Trophoblast cell (in vitro differentiated cells and primary cell): ENCODE measurements at regions not wholly inside any gene's neighbourhood (a gene's known extent, or its start where the extent isn't known, plus 50 kb on each side); places are given as distances from the start of the nearest gene placed in this dataset.

ENCODE experiments used
- DNase-seq, 2 donors: peaks; one replicate each; pipeline ENCODE4 v3.0.0-alpha.2; 2016
- H2AFZ ChIP-seq: 2 replicates; pipeline ENCODE4 v1.6.1; 2013; ENCODE audit warnings: low read length, moderate library complexity, mild to moderate bottlenecking; ENCODE audit not compliant: insufficient read depth, poor library complexity
- H2AK5ac ChIP-seq: 2 replicates; pipeline ENCODE4 v1.6.1; 2013; ENCODE audit warnings: mild to moderate bottlenecking, low read length
- H2BK120ac ChIP-seq: 2 replicates; pipeline ENCODE4 v1.6.1; 2013; ENCODE audit warnings: low read length, mild to moderate bottlenecking, moderate library complexity; ENCODE audit not compliant: insufficient read depth, poor library complexity
- H2BK12ac ChIP-seq: 2 replicates; pipeline ENCODE4 v1.6.1; 2013; ENCODE audit warnings: mild to moderate bottlenecking, low read length, moderate library complexity
- H2BK5ac ChIP-seq: 2 replicates; pipeline ENCODE4 v1.6.1; 2013; ENCODE audit warnings: low read length, low read depth, moderate library complexity, mild to moderate bottlenecking; ENCODE audit not compliant: poor library complexity
- H3K14ac ChIP-seq: 2 replicates; pipeline ENCODE4 v1.6.1; 2013; ENCODE audit warnings: mild to moderate bottlenecking, low read length
- H3K18ac ChIP-seq: 2 replicates; pipeline ENCODE4 v1.6.1; 2013; ENCODE audit warnings: mild to moderate bottlenecking, low read length
- H3K23ac ChIP-seq: 2 replicates; pipeline ENCODE4 v1.6.1; 2013; ENCODE audit warnings: low read length
- H3K27ac ChIP-seq: 2 replicates; pipeline ENCODE4 v1.5.1; 2013; ENCODE audit warnings: low read depth, mild to moderate bottlenecking, inconsistent platforms, low read length, moderate library complexity
- H3K27me3 ChIP-seq: 2 replicates; pipeline ENCODE4 v1.6.1; 2013; ENCODE audit warnings: inconsistent platforms, mild to moderate bottlenecking, low read length, moderate library complexity; ENCODE audit not compliant: insufficient read depth
- H3K36me3 ChIP-seq, 2 experiments: 1 replicate in 1 of 2; 2 replicates in 1 of 2; pipeline ENCODE4 v1.6.1; 2013; ENCODE audit warnings: low read length in 2 of 2, mild to moderate bottlenecking in 2 of 2, moderate library complexity in 1 of 2; ENCODE audit not compliant: insufficient read depth in 2 of 2, control insufficient read depth in 1 of 2
- H3K4ac ChIP-seq: 2 replicates; pipeline ENCODE4 v1.6.1; 2013; ENCODE audit warnings: low read depth, mild to moderate bottlenecking, low read length, moderate library complexity
- H3K4me1 ChIP-seq, 2 experiments: 1 replicate in 1 of 2; 2 replicates in 1 of 2; pipeline ENCODE4 v1.6.1; 2013; ENCODE audit warnings: low read length in 2 of 2, mild to moderate bottlenecking in 2 of 2, moderate library complexity in 1 of 2; ENCODE audit not compliant: insufficient read depth in 2 of 2, control insufficient read depth in 1 of 2
- H3K4me2 ChIP-seq: 2 replicates; pipeline ENCODE4 v1.6.1; 2013; ENCODE audit warnings: inconsistent platforms, mild to moderate bottlenecking, low read length, moderate library complexity
- H3K4me3 ChIP-seq: 2 replicates; pipeline ENCODE4 v1.5.1; 2013; ENCODE audit warnings: mild to moderate bottlenecking, low read depth, low read length, inconsistent platforms
- H3K79me1 ChIP-seq: one replicate; pipeline ENCODE4 v1.6.1; 2013; ENCODE audit warnings: low read length
- H3K79me2 ChIP-seq: 2 replicates; pipeline ENCODE4 v1.6.1; 2013; ENCODE audit warnings: low read length, mild to moderate bottlenecking; ENCODE audit not compliant: control insufficient read depth, insufficient read depth, poor library complexity
- H3K9ac ChIP-seq: 2 replicates; pipeline ENCODE4 v1.6.1; 2013; ENCODE audit warnings: mild to moderate bottlenecking, low read length
- H3K9me3 ChIP-seq: 2 replicates; pipeline ENCODE4 v1.6.1; 2013; ENCODE audit warnings: low read depth, mild to moderate bottlenecking, control low read depth, inconsistent platforms, low read length; ENCODE audit not compliant: insufficient read depth
- H4K12ac ChIP-seq: 2 replicates; pipeline ENCODE4 v1.6.1; 2013; ENCODE audit warnings: low read depth, mild to moderate bottlenecking, low read length, moderate library complexity
- H4K8ac ChIP-seq: 2 replicates; pipeline ENCODE4 v1.6.1; 2013; ENCODE audit warnings: low read depth, mild to moderate bottlenecking, low read length, moderate library complexity
- H4K91ac ChIP-seq: one replicate; pipeline ENCODE4 v1.6.1; 2013; ENCODE audit warnings: low read depth, mild to moderate bottlenecking, low read length, moderate library complexity
- WGBS: extraction: QIAGEN DNeasy Blood & Tissue Kit; methylation state at CpG from one replicate; pipeline ENCODE4 v1.1.7; 2013; ENCODE audit warnings: missing lambda C conversion rate; ENCODE audit not compliant: insufficient read length, insufficient coverage; ENCODE audit errors: extremely low coverage; 5-methylcytosine and 5-hydroxymethylcytosine counted together

DNA sequence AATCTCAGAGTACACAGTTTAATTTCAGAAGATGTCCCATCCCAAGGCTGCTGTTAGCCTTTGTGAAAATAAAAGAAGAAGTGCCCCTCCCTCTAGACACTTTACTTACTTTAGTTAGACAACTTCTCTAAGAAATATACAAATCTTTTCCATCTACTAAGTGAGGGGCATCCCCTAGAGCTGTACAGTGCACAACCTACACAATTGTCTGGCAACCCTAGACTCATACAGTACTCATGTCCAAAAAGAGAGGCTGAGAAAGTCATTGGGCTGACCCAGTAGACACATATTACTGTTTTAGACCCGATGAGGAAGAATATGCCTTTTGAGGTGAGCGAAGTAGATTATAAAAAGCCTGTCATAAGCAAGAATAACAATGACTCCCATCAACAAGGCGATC, 297.6 kb downstream of the IDS start:
- H2AK5ac ChIP-seq = no peak overlapping the region
- H3K79me1 ChIP-seq = no peaks in the 10 kb centered on the region
- H3K4me1 ChIP-seq = no peaks in the 10 kb centered on the region

DNA sequence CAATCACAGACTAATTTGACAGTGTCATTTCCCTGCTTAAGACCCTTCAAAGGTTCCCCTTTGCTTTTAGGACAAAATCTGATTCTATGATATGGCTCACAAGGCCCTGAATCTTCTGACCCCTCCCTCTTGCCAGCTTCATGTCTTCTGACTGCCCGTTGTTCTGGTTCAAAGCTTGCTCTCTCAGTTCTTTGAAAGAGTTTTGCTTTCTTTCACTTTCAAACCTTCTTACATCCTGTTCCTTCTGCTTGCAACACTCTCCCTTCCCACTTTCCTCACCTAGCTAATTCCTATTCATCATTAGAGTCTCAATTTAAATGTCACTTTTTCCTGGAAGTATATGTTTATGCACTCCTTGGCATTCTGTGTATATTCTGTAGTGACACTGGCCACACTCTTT, 299.2 kb downstream of the IDS start:
- Histone ChIP-seq H3K79me2 (no peaks in the 10 kb centered on the region), H3K4ac (no peak overlapping the region), H3K23ac (no peak overlapping the region), H3K27me3 (no peaks in the 10 kb centered on the region), H3K4me1 (no peaks in the 10 kb centered on the region), H3K4me2 (no peak overlapping the region), H2BK12ac (no peak overlapping the region), H3K36me3 (no peaks in the 10 kb centered on the region), H4K91ac (no peak overlapping the region), H3K27ac (no peak overlapping the region), H4K12ac (no peak overlapping the region), H2AK5ac (no peak overlapping the region), H2BK120ac (no peak overlapping the region), H3K4me3 (no peak overlapping the region), H4K8ac (no peak overlapping the region), H2AFZ (no peak overlapping the region), H3K9ac (no peak overlapping the region), H3K9me3 (no peaks in the 10 kb centered on the region), H3K79me1 (no peaks in the 10 kb centered on the region), H3K14ac (no peak overlapping the region), H3K18ac (no peak overlapping the region), H2BK5ac (no peak overlapping the region)
- no peak for DNase-seq
- no CpG with 5 or more reads among the region's 1 CpG for WGBS

More for the DNA sequence above, 297.6 kb downstream of the IDS start:
- H2BK5ac ChIP-seq = no peak overlapping the region
- H3K4me3 ChIP-seq = no peak overlapping the region
- no CpG with 5 or more reads among the region's 3 CpGs for WGBS
- no peak overlapping the region for H3K4ac ChIP-seq
- H3K23ac ChIP-seq = no peak overlapping the region
- no peak overlapping the region for H3K9ac ChIP-seq
- H4K8ac ChIP-seq = no peak overlapping the region
- no peak for DNase-seq
- H3K4me2 ChIP-seq = no peak overlapping the region
- no peaks in the 10 kb centered on the region for H3K79me2 ChIP-seq
- no peak overlapping the region for H3K27ac ChIP-seq
- H2AFZ ChIP-seq = no peak overlapping the region
- no peak overlapping the region for H2BK120ac ChIP-seq
- H3K27me3 ChIP-seq = no peaks in the 10 kb centered on the region
- no peak overlapping the region for H3K18ac ChIP-seq
- H4K12ac ChIP-seq = no peak overlapping the region
- H3K36me3 ChIP-seq = no peaks in the 10 kb centered on the region
- H3K9me3 ChIP-seq = no peaks in the 10 kb centered on the region
- H4K91ac ChIP-seq = no peak overlapping the region
- no peak overlapping the region for H3K14ac ChIP-seq
- H2BK12ac ChIP-seq = no peak overlapping the region

- no peak overlapping the region for H3K4ac ChIP-seq
- no peak overlapping the region for H4K8ac ChIP-seq
- H4K12ac ChIP-seq = no peak overlapping the region
- H3K27ac ChIP-seq = no peak overlapping the region
- no peaks in the 10 kb centered on the region for H3K4me1 ChIP-seq
- whole genome bisulfite sequencing = no CpG with 5 or more reads among the region's 3 CpGs
- H3K9ac ChIP-seq = no peak overlapping the region
- no peak overlapping the region for H3K4me2 ChIP-seq
- H4K91ac ChIP-seq = no peak overlapping the region
- no peaks in the 10 kb centered on the region for H3K79me2 ChIP-seq
- H2BK120ac ChIP-seq = no peak overlapping the region
- no peak overlapping the region for H3K4me3 ChIP-seq
- no peak overlapping the region for H2AK5ac ChIP-seq
- no peaks in the 10 kb centered on the region for H3K79me1 ChIP-seq
- no peak overlapping the region for H2BK5ac ChIP-seq
- H3K36me3 ChIP-seq = no peaks in the 10 kb centered on the region
- no peak overlapping the region for H3K18ac ChIP-seq
- no peak overlapping the region for H3K14ac ChIP-seq
- DNase-seq = no peak
- H2AFZ ChIP-seq = no peak overlapping the region
- no peaks in the 10 kb centered on the region for H3K9me3 ChIP-seq
- no peaks in the 10 kb centered on the region for H3K27me3 ChIP-seq
- H2BK12ac ChIP-seq = no peak overlapping the region
- no peak overlapping the region for H3K23ac ChIP-seq
Measured at GRCh38 chrX:149205081-149205480, 300.0 kb downstream of the IDS start.

GRCh38 chrX:149199734-149200133, 305.4 kb downstream of the IDS start:
- H3K4me2 ChIP-seq = no peak overlapping the region
- H2BK12ac ChIP-seq = no peak overlapping the region
- H3K36me3 ChIP-seq = no peaks in the 10 kb centered on the region
- no peak overlapping the region for H2AK5ac ChIP-seq
- H2BK5ac ChIP-seq = no peak overlapping the region
- no peaks in the 10 kb centered on the region for H3K4me1 ChIP-seq
- H3K27ac ChIP-seq = no peak overlapping the region
- H3K9ac ChIP-seq = no peak overlapping the region
- no peak overlapping the region for H3K4me3 ChIP-seq
- no peak overlapping the region for H3K18ac ChIP-seq
- H4K12ac ChIP-seq = no peak overlapping the region
- no peak overlapping the region for H4K91ac ChIP-seq
- no CpG with 5 or more reads among the region's 4 CpGs for WGBS
- no peak overlapping the region for H3K4ac ChIP-seq
- no peaks in the 10 kb centered on the region for H3K79me1 ChIP-seq
- no peaks in the 10 kb centered on the region for H3K9me3 ChIP-seq
- H3K79me2 ChIP-seq = no peaks in the 10 kb centered on the region
- no peak overlapping the region for H3K23ac ChIP-seq
- no peak overlapping the region for H2BK120ac ChIP-seq
- no peak overlapping the region for H3K14ac ChIP-seq
- H4K8ac ChIP-seq = no peak overlapping the region
- no peak overlapping the region for H2AFZ ChIP-seq
- DNase-seq = no peak
- no peaks in the 10 kb centered on the region for H3K27me3 ChIP-seq
